Body of pancreas (tissue), 4 donors: ENCODE measurements at regions not wholly inside any gene's neighbourhood (a gene's known extent, or its start where the extent isn't known, plus 50 kb on each side); places are given as distances from the start of the nearest gene placed in this dataset.

Experiments used
- CTCF ChIP-seq, 7 experiments: fragments of 450-650 bp in 4 of 7; fragments of 200-600 bp in 3 of 7; sonication (generic) in 3 of 7; IDR thresholded peaks; one replicate each; pipeline ENCODE4 v1.5.1; 2016 to 2019; ENCODE audit warnings: antibody characterized with exemption in 7 of 7
- POLR2A ChIP-seq, 3 donors: fragments of 450-650 bp; IDR thresholded peaks; one replicate each; pipeline ENCODE4 v1.6.1; 2016; ENCODE audit warnings: antibody characterized with exemption in 3 of 3, mild to moderate bottlenecking in 2 of 3

- no peak for TF ChIP-seq CTCF (IDR thresholded peaks at IDR 0.05)
- TF ChIP-seq POLR2A (IDR thresholded peaks at IDR 0.05): no peak
These were observed 163.9 kb upstream of the GBE1 start for GRCh38 chr3:81925385-81925784.
